ENCODE measurements at regions not wholly inside any gene's neighbourhood (a gene's known extent, or its start where the extent isn't known, plus 50 kb on each side); places are given as distances from the start of the nearest gene placed in this dataset.
"Not testable (repeated sequence)": the region's sequence is repeated elsewhere in the genome, so short reads cannot be mapped to it uniquely, and the experiment has no call there.

DNA sequence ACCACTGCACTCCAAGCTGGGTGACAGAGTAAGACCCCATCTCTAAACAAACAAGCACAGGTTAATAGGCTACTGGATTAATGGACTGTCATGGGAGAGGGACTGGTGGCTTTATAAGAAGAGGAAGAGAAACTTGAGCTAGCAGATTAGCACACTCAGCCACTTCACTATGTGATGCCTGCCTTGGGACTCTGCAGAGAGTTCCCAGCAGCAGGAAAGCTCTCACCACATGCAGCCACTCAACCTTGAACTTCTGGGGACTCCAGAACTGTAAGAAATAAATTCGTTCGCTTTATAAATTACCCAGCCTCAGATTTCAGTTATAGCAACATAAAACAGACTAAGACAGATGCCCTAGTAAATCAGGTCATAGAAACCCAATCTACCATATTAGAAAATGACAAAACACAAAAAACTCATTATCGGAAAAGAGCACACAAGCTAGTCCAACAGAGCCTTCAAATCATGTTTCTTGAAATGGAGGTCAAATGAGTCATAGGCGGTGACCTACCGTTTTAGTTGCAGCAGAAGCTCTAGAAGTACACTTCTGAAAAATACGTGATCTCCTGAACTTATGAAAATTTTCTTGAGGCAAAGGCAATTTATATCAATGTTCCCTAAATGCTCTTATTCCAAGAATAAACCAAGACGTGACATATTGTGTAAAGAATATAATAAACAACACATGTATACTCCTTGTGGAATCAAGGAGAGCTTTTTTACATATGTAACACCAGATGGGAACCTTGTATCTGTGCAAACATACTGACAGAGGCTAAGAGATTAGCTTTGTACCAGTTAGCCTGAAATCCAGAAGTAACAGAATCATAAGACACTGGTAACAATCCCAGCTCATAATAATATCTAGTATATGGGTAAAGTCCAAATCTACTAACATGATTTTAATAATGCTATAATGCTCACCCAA, 340.9 kb upstream of the SGCG start:
- DNase-seq (ENCODE audit: low read depth in 2 of 3, low spot score in 2 of 3) = no peak

DNA sequence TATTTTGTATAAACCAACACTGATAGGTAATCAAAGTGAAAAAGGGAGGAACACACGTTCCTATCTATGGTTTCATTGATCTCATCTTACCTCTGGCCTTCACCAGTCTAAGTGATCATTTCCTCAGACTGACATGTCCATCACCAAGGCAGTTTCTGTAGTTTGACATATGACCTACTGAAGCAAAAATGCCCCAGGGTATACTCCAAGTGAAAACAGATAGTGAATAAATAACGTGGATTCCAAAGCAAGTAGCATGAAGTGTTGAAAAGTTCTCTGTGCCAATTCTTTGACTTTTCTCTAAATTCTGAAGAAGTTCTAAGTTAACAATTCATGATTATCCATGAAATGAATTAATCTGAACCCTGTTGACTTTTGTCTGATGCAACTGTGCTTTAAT, 334.2 kb upstream of the SGCG start:
- DNase-seq (ENCODE audit: low read depth in 2 of 3, low spot score in 2 of 3) = no peak

DNA sequence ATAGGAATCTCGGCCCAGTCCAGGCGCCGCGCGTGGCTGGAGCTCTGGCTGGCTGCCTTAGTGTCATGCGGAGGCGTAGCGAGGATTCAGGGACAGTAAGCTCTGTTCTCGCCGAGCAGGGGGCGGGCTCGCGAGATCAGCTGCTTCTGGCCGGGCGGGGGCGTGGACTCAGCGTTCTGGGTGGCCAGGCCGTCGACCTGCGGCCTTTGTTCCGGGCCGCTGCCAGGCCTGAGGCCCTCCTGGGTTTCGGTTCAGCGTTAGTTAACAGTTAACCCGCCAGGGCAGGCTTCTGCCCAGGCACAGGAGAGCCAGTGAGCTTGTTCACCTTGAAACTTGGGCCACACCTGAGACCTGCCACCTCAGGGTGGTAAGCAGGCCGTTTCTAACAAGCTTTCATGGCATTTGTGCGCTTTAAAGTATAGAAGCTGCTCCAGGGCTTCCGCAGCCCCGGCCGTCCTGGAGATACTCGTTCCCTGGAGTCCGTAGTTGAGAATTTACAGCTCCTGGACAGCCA, 332.2 kb upstream of the SGCG start:
- DNase-seq (ENCODE audit: low read depth in 2 of 3, low spot score in 2 of 3) = no peak

DNA sequence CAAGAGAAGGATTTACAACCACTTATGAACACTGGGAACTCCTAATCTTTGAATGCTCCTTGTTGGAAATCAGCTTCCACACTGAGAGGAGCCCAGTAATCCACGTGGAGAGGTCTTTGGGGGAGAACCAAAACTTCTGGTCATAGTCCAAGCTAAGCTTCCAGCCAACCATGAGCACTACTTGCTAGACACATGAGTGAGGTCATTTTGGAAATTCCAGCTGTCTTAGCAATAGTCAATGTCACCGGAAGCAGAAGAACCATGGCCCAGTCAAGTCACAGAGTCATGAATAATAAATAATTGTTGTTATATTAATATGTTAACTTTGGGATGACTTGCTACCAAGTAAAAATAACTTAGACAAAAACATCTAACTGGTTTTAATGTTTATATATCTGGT, 324.9 kb upstream of the SGCG start:
- no peak for DNase-seq (ENCODE audit: low read depth in 2 of 3, low spot score in 2 of 3)

DNA sequence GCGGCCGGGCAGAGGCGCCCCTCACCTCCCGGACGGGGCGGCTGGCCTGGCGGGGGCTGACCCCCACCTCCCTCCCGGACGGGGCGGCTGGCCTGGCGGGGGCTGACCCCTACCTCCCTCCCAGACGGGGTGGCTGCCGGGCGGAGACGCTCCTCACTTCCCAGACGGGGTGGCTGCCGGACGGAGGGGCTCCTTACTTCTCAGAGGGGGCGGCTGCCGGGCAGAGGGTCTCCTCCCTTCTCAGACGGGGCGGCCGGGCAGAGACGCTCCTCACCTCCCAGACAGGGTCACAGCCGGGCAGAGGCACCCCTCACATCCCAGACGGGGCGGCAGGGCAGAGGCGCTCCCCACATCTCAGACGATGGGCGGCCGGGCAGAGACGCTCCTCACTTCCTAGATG, 321.8 kb upstream of the SGCG start:
- DNase-seq (ENCODE audit: low read depth in 2 of 3, low spot score in 2 of 3) = not testable (repeated sequence)

DNA sequence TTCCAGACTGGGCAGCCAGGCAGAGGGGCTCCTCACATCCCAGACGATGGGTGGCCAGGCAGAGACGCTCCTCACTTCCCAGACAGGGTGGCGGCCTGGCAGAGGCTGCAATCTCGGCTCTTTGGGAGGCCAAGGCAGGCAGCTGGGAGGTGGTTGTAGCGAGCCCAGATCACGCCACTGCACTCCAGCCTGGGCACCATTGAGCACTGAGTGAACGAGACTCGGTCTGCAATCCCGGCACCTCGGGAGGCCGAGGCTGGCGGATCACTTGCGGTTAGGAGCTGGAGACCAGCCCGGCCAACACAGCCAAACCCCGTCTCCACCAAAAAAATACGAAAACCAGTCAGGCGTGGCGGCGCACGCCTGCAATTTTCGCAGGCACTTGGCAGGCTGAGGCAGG, 321.4 kb upstream of the SGCG start:
- not testable (repeated sequence) for DNase-seq (ENCODE audit: low read depth in 2 of 3, low spot score in 2 of 3)

DNA sequence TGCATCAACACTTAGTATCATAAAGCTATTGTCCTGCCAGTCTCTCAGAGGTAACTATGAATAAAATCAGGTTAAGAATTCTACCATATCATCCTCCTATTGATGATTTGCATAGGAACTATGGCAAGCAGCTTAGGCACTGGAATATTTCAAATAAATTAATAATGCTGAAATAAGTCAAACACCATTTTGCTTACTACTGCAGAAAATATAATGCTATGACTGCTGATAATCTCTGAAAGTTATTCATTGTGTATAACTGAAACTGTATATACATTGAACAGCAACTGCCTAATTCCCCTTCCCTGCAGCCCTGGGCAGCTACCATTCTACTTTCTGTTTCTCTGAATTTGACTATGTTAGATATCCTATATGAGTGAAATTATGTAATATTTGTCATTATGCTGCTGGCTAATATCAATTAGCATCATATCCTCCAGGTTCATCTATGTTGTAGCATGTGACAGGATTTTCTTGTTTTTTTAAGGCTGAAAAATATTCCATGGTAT, 318.8 kb upstream of the SGCG start:
- no peak for DNase-seq (ENCODE audit: low read depth in 2 of 3, low spot score in 2 of 3)

DNA sequence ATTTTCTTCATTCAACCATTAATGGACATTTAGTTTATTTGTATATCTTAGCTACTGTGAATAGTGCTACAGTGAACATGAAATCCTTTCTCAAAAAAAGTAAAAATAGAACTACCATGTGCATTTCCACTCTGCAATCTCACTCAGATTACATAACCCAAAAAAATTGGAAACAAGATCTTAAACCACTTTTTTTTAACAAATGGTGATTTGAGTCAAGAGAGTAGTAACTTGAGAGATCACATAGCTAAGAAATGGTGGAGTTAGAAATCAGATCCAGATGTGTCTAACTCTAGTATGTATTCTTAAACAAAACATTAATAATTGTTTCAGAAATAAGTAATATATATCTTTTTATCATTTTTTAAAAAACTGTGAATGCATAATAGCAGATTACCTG, 318.3 kb upstream of the SGCG start:
- no peak for DNase-seq (ENCODE audit: low read depth in 2 of 3, low spot score in 2 of 3)

DNA sequence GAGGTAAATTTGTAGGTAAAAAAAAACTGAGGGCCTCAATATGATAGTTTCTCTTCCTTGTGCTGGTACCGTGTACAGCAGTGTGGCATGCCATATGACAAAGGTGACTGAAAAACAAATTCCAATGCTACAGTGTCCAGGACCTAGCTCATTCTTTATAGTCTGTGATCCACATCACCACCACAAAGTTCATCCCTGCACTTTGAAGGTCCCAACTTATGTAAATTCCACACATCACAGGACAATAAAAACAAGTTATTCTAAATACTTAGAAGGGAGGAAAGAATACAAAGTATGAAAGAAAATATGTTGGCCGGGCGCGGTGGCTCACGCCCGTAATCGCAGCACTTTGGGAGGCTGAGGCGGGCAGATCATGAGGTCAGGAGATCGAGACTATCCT, 314.6 kb upstream of the SGCG start:
- no peak for DNase-seq (ENCODE audit: low read depth in 2 of 3, low spot score in 2 of 3)

DNA sequence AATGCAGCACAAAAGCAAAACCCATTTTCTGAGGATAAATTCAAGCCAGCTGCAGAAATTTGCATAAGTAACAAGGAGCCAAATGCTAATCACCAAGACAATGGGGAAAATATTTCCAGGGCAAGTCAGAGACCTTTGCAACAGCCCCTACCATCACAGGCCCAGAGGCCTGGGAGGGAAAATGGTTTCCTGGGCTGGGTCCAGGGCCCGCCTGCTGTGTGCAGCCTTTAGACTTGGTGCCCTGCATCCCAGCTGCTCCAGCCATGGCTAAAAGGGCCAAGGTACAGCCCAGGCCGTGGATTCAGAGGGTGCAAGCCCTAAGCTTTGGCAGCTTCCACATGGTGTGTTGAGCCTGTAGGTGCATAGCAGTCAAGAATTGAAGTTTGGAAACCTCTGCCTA, 309.5 kb upstream of the SGCG start:
- no peak for DNase-seq (ENCODE audit: low read depth in 2 of 3, low spot score in 2 of 3)

DNA sequence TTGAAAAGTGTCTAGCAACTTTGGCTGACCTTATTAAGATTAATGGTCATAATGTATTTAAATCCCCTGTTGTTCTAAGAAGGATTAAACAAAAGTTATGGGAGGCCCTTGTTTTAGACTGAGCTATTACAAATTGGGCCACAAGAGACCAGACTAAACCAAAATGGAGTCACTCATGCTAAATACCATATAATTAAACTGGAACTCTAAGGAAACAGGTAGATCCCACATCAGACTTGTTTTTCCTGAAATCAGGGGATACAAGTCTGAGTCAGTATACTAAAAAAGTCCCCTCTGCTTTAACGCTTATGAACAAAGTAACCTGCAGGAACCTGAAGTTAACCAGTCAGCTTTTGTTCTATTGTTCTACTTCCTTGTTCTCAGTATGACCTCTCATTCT, 305.9 kb upstream of the SGCG start:
- DNase-seq (ENCODE audit: low read depth in 2 of 3, low spot score in 2 of 3) = no peak

DNA sequence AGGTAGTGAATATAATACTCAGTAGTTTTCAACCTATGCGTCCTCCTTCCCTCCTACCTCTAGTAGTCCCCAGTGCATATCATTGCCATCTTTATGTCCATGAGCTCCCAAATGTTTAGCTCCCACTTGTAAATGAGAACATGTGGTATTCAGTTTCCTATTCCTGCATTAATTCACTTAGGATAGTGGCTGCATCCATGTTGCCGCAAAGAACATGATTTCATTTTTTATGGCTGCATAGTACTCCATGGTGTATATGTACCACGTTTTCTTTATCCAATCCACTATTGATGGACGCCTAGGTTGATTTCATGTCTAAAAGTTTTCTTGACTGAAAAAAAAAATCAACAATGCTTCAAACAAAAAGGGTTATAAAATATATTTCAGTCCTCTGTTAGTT, 303.4 kb upstream of the SGCG start:
- no peak for DNase-seq (ENCODE audit: low read depth in 2 of 3, low spot score in 2 of 3)

DNA sequence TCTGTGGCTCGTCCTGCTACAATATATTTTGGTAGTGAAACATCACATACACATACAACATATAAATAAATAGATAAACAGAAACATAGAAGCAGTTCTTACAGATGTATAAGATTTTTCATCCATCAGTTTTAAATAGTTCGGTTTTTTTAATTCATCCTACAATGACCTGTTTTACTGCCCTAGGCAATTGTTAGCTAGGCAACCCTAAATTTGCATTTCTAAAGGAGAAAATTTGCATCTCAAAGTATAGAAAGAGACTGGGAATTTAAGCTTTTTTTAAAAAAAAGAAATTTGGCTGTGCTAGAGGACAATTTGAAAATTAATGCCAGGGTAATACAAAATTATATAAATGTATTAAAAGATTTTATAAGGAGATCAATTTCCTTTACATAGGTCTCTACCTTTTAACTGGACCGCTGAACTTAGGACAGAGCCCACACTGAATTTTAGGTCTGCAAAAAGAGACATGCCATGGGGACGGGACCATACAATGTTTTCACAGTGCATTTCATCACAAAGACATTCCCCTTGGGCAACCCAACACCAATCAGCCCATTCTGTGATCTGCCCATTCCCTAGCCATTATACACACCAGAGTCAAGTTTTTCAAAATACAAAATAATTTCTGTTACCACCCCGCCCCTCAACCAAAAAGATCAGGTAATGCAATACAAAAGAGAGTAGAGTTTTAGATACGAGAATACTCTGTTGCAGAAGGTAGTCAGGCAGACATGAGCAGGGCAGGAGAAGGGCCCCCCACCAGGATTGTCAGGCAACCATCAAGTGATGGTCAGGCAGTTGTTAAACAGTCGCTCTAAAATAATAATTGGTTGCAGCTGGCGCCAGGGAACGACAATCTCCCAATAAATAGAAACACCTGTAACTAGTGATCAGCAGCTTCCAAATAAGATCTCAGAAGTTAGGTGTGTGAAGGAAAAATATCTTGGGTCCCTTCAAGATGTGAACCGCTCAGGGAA, 299.7 kb upstream of the SGCG start:
- DNase-seq (ENCODE audit: low read depth in 2 of 3, low spot score in 2 of 3) = no peak

DNA sequence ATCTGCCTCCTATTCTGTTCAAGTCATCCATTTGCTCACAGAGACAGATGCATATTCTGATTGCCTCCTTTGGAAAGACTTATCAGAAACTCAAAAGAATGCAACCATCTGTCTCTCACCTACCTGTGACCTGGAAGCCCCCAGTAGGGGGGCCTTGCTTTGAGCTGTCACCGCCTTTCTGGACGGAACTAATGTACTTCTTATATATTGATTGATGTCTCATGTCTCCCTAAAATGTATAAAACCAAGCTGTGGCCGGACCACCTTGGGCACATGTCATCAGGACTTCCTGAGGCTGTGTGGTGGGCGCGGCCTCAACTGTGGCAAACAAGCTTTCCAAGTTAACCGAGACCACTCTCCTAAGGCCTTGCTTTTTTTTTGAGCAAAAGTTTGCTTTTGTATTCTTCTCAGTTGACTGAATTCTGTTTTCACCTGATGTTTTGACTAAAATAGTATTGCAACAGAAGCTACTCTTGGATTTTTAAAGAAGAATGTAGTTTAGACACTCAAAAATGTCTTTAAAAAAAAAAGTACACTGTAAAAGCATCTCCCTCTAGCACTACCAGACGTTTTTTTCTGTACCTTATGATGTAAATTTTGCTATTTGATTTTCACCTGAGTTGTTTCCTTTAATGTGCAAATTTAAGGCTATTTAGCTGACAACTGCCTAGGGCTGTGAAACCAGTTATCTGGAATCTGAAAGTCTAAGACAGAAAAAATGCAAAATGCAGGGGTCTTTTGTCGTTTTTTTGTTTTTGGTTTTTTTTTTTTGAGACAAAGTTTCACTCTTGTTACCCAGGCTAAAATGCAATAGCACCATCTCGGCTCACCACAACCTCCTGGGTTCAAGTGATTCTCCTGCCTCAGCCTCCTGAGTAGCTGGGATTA, 298.8 kb upstream of the SGCG start:
- not testable (repeated sequence) for DNase-seq (ENCODE audit: low read depth in 2 of 3, low spot score in 2 of 3)

DNA sequence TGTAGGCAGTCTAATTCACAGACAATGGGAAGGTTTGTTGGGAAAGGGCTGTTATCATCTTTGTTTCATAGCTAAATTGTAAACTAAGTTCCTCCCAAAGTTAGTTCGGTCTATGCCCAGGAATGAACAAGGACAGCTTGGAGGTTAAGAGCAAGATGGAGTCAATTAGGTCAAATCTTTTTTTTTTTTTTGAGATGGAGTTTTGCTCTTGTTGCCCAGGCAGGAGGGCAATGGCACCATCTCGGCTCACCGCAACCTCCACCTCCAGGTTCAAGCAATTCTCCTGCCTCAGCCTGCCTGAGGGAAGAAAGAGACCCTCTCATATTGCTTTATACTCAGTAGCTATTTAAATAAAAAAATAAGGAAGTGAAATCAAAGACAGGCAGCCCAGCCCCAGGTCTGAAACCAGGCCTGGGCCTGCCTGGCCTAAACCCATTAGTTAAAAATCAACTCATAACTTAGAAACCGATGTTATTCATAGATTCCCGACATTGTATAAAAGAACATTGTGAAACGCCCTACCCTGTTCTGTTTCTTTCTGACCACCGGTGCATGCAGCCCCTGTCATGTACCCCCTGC, 297.4 kb upstream of the SGCG start:
- DNase-seq (ENCODE audit: low read depth in 2 of 3, low spot score in 2 of 3) = no peak

DNA sequence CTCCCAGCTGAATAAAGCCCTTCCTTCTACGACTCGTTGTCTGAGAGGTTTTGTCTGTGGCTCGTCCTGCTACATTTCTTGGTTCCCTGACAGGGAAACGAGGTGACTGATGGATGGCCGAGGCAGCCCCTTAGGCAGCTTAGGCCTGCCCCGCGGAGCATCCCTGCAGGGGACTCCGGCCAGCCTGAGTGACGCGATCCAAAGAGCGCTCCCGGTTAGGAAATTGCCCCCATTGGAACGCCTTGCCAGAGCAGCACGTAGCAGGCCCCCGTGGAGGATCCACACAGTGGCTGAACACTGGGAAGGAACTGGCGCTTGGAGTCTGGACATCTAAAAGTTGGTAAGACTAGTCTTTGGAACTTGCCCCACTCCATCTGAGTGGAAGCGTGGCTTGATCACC, 296.8 kb upstream of the SGCG start:
- no peak for DNase-seq (ENCODE audit: low read depth in 2 of 3, low spot score in 2 of 3)

DNA sequence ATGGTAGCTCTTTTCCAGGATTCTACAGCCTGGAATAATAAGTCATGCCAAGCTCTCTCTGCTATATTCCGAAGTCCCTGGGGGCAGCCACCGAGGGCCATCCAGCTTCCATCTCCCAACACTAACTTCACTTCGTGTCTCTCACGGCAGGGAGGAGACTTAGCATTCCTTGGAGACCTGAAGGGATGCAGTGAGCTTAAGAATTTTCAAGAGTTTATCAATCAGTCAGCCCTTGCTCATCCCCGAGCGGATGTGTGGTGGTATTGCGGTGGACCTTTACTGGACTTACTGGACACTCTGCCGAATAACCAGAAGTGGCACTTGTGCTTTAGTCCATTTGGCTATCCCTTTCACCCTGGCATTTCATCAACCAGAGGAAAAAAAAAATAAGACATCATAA, 294.7 kb upstream of the SGCG start:
- not testable (repeated sequence) for DNase-seq (ENCODE audit: low read depth in 2 of 3, low spot score in 2 of 3)

DNA sequence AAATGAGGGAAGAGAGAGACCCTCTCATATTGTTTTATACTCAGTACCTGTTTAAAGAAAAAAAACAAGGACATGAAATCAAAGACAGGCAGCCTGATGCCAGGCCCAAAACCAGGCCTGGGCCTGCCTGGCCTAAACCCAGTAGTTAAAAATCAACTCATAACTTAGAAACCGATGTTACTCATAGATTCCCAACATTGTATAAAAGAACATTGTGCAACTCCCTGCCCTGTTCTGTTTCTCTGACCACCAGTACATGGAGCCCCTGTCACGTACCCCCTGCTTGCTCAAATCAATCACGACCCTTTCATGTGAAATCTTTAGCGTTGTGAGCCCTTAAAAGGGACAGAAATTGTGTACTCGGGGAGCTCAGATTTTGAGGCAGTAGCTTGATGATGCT, 291.4 kb upstream of the SGCG start:
- DNase-seq (ENCODE audit: low read depth in 2 of 3, low spot score in 2 of 3) = not testable (repeated sequence)

DNA sequence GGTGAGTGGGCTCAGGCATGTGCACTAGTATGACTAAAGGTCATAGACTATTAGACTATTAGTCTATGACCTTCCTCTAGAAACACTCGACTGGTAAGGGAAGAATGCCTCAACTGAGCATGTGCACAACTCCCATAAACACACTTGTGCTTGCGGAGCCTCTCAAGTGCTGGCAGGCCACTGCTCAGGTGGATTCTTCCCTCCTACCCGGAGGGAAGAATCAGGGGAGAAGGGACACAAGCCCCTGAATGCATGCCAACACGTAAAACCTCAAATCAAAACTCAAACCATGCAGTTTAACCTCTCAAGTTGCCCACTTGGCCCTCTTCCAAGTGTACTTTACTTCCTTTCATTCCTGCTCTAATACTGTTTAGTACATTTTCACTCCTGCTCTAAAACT, 287.6 kb upstream of the SGCG start:
- peak in 1 of 3 donors; percentile 8 for DNase-seq (ENCODE audit: low read depth in 2 of 3, low spot score in 2 of 3)

DNA sequence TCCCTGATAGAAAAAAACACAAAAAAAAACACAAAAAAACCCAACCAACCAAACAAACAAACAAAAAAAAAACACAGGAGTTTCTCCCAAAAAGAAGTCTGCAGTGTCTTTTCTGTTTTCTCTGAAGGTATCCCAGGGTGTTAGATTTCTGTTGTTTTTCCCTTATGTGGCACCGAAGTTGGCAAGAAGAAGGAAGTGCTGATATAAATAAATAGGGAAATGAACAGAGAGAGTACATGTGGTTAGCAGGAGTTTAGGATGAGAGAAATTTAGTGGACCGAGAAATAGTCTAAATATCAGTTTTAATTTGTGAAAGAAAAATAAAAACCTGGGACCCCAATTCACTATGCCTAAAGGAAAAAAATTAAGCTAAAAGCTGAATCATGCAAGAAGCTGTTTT, 287.0 kb upstream of the SGCG start:
- DNase-seq (ENCODE audit: low read depth in 2 of 3, low spot score in 2 of 3) = no peak
